WTC11 (cell line): ENCODE measurements at regions not wholly inside any gene's neighbourhood (a gene's known extent, or its start where the extent isn't known, plus 50 kb on each side); places are given as distances from the start of the nearest gene placed in this dataset.

Experiments
- ATAC-seq: fragments of 200-7000 bp; cut with Tn5 transposase; 2 replicates; pipeline ENCODE4 v1.10.0; 2021; ENCODE audit warnings: mild to moderate bottlenecking, moderate library complexity
- CTCF ChIA-PET: fragments of 300-600 bp; sonication (Branson Sonifier 250); formaldehyde crosslinking; loops from one replicate; lab custom pipeline; 2021; ENCODE audit warnings: antibody characterized with exemption; lab: Charles Lee
- POLR2A ChIA-PET: fragments of 350-600 bp; sonication (Branson Sonifier 250); formaldehyde crosslinking; loops from one replicate; lab custom pipeline; 2021; ENCODE audit warnings: antibody characterized with exemption; lab: Charles Lee
- DNase-seq: peaks from one replicate; pipeline ENCODE4 v3.0.0; 2021; ENCODE audit warnings: low spot score
- H3K27ac Mint-ChIP-seq: 2 replicates; pipeline ENCODE4 v1.8.0; 2021; ENCODE audit warnings: mixed read lengths
- H3K27me3 Mint-ChIP-seq: 2 replicates; pipeline ENCODE4 v1.8.0; 2021; ENCODE audit warnings: low read depth, mild to moderate bottlenecking, moderate library complexity, mixed read lengths
- H3K36me3 Mint-ChIP-seq: 2 replicates; pipeline ENCODE4 v1.8.0; 2021; ENCODE audit warnings: mixed read lengths
- H3K4me1 Mint-ChIP-seq: 2 replicates; pipeline ENCODE4 v1.8.0; 2022; ENCODE audit warnings: mixed read lengths
- H3K4me3 Mint-ChIP-seq: 2 replicates; pipeline ENCODE4 v1.8.0; 2021; ENCODE audit warnings: mild to moderate bottlenecking, moderate library complexity, mixed read lengths
- H3K9me3 Mint-ChIP-seq: 2 replicates; pipeline ENCODE4 v1.8.0; 2021; ENCODE audit warnings: mixed read lengths
- AR ChIP-seq: fragments of 250-450 bp; sonication (Bioruptor Pico); IDR thresholded peaks from 2 replicates; pipeline ENCODE4 v1.9.0; 2021; ENCODE audit warnings: mild to moderate bottlenecking
- E2F4 ChIP-seq: sonication (generic); formaldehyde crosslinking; IDR thresholded peaks from 2 replicates; pipeline ENCODE4 v1.8.1; 2022; ENCODE audit warnings: low read depth, mild to moderate bottlenecking, moderate library complexity, missing genetic modification reagents, borderline replicate concordance
- HMGA2 ChIP-seq: fragments of 250-450 bp; sonication (Bioruptor Pico); IDR thresholded peaks from 2 replicates; pipeline ENCODE4 v1.4.0; 2021; ENCODE audit warnings: mild to moderate bottlenecking, moderate library complexity
- HMGXB4 ChIP-seq: sonication (generic); formaldehyde crosslinking; IDR thresholded peaks from 2 replicates; pipeline ENCODE4 v1.8.1; 2023; ENCODE audit warnings: mild to moderate bottlenecking, moderate library complexity, missing genetic modification reagents
- JAZF1 ChIP-seq: fragments of 250-450 bp; sonication (Bioruptor Pico); IDR thresholded peaks from 2 replicates; pipeline ENCODE4 v1.9.0; 2021; ENCODE audit warnings: moderate library complexity, mild to moderate bottlenecking, inconsistent platforms
- PRDM15 ChIP-seq: sonication (generic); formaldehyde crosslinking; IDR thresholded peaks from 2 replicates; pipeline ENCODE4 v1.8.0; 2022; ENCODE audit warnings: missing genetic modification reagents
- PREB ChIP-seq: sonication (generic); formaldehyde crosslinking; IDR thresholded peaks from 2 replicates; pipeline ENCODE4 v1.8.1; 2022; ENCODE audit warnings: mild to moderate bottlenecking, missing genetic modification reagents, moderate library complexity, borderline replicate concordance
- SMAD4 ChIP-seq: sonication (generic); formaldehyde crosslinking; IDR thresholded peaks from 2 replicates; pipeline ENCODE4 v1.8.0; 2022; ENCODE audit warnings: mild to moderate bottlenecking, missing genetic modification reagents
- STAT6 ChIP-seq: sonication (generic); formaldehyde crosslinking; conservative IDR thresholded peaks from 2 replicates; pipeline ENCODE4 v1.8.1; 2023; ENCODE audit warnings: mild to moderate bottlenecking, low read depth, missing genetic modification reagents, moderate library complexity
- TEAD1 ChIP-seq: sonication (generic); formaldehyde crosslinking; IDR thresholded peaks from 2 replicates; pipeline ENCODE4 v1.8.0; 2022; ENCODE audit warnings: mild to moderate bottlenecking, missing genetic modification reagents
- USF1 ChIP-seq: sonication (generic); formaldehyde crosslinking; IDR thresholded peaks from 2 replicates; pipeline ENCODE4 v1.8.0; 2022; ENCODE audit warnings: mild to moderate bottlenecking, missing genetic modification reagents
- ZBTB43 ChIP-seq: sonication (generic); formaldehyde crosslinking; IDR thresholded peaks from 2 replicates; pipeline ENCODE4 v1.8.1; 2023; ENCODE audit warnings: mild to moderate bottlenecking, missing genetic modification reagents
- ZNF138 ChIP-seq: sonication (generic); formaldehyde crosslinking; conservative IDR thresholded peaks from 2 replicates; pipeline ENCODE4 v1.8.1; 2022; ENCODE audit warnings: mild to moderate bottlenecking, moderate library complexity, missing genetic modification reagents
- ZNF317 ChIP-seq: sonication (generic); formaldehyde crosslinking; IDR thresholded peaks from 2 replicates; pipeline ENCODE4 v1.8.1; 2023; ENCODE audit warnings: low read depth, mild to moderate bottlenecking, moderate library complexity, missing genetic modification reagents, borderline replicate concordance
- ZNF425 ChIP-seq: fragments of 250-450 bp; sonication (Bioruptor Pico); conservative IDR thresholded peaks from 2 replicates; pipeline ENCODE4 v1.9.0; 2021; ENCODE audit warnings: mild to moderate bottlenecking

GRCh38 chr12:27387473-27387872 is 54.8 kb downstream of the BMAL2 start (continued):
- TF ChIP-seq ZNF317 (CRISPR knock-in tag) (no peak), PREB (CRISPR knock-in tag) (no peak), TEAD1 (CRISPR knock-in tag) (no peak), USF1 (CRISPR knock-in tag) (no peak), SMAD4 (CRISPR knock-in tag) (no peak), ZBTB43 (CRISPR knock-in tag) (no peak)

GRCh38 chr12:27388650-27389049 is 56.0 kb downstream of the BMAL2 start:
- DNase-seq (no peak), ATAC-seq (no peak)
- no peak overlapping the region for H3K27ac Mint-ChIP-seq
- ChIA-PET CTCF (no interaction called here), POLR2A (no interaction called here)
- H3K27me3 Mint-ChIP-seq = no peaks in the 10 kb centered on the region
- 0 out of 2 replicates have a peak, but pooled peaks cover 3% of the 10 kb centered on the region for H3K9me3 Mint-ChIP-seq
- H3K4me3 Mint-ChIP-seq = no peak overlapping the region
- peaks cover 10% of the 10 kb centered on the region for H3K36me3 Mint-ChIP-seq
- no peaks in the 10 kb centered on the region for H3K4me1 Mint-ChIP-seq
- TF ChIP-seq ZNF425 (CRISPR knock-in tag) (no peak), AR (CRISPR knock-in tag) (no peak), ZNF138 (CRISPR knock-in tag) (no peak), USF1 (CRISPR knock-in tag) (no peak), PRDM15 (CRISPR knock-in tag) (no peak), E2F4 (CRISPR knock-in tag) (no peak), STAT6 (no peak), HMGA2 (CRISPR knock-in tag) (no peak), JAZF1 (no peak), HMGXB4 (CRISPR knock-in tag) (no peak)
